ENCODE measurements at regions not wholly inside any gene's neighbourhood (a gene's known extent, or its start where the extent isn't known, plus 50 kb on each side); places are given as distances from the start of the nearest gene placed in this dataset.

DNA sequence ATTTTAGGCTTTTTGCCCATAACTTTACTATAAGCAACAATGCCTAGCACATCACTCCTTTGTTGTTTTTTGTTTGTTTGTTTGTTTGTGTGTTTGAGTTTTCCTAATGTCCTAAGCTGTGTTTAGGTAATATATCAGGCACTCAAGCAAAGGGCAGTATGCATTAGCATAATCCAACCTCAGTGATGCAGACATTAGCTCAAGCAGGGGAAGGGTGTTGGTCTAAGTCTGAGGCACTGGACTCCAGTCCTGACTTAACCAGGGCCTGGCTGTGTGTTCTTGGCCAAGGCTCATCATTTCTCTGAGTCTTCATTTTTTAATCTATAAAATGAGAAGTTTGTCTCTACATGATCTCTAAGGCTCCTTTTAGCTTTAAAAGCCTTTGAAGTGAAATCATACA is 65.9 kb upstream of the RFC3 start:
- no TSS peak for BruUV-seq (replicated peaks)

More for the DNA sequence above, 65.9 kb upstream of the RFC3 start:
- Histone ChIP-seq H3K18ac (ENCODE audit: low read depth, low read length) (no peak overlapping the region), H3K9ac (ENCODE audit: low read depth, low read length) (no peak overlapping the region), H3K9me3 (ENCODE audit: control insufficient read depth, insufficient read depth, low read length) (no peaks in the 10 kb centered on the region), H3K79me1 (ENCODE audit: low read depth in 1 of 2, low read length in 2 of 2) (no peaks in the 10 kb centered on the region), H3K36me3 (ENCODE audit: control insufficient read depth, insufficient read depth, low read length) (no peaks in the 10 kb centered on the region), H3K4ac (ENCODE audit: low read depth, low read length) (no peak overlapping the region), H3K27me3 (ENCODE audit: control insufficient read depth, insufficient read depth, low read length) (peaks cover 10% of the 10 kb centered on the region), H4K91ac (ENCODE audit: insufficient read depth, low read depth, low read length) (no peak overlapping the region), H4K20me1 (ENCODE audit: insufficient read depth, low read length) (no peaks in the 10 kb centered on the region), H2AFZ (replicated peaks; ENCODE audit: low read length, poor library complexity) (no peak overlapping the region), H3K56ac (ENCODE audit: extremely low read depth, insufficient read depth, low read length) (no peak overlapping the region), H2BK20ac (ENCODE audit: low read depth, low read length) (no peak overlapping the region), H2BK5ac (ENCODE audit: low read depth, low read length, poor library complexity, severe bottlenecking) (no peak overlapping the region), H2AK5ac (ENCODE audit: low read depth, low read length) (no peak overlapping the region), H2BK120ac (ENCODE audit: low read depth, low read length) (no peak overlapping the region), H2AK9ac (replicated peaks; ENCODE audit: low read depth, low read length, poor library complexity) (no peak overlapping the region), H3K23ac (ENCODE audit: low read depth, low read length) (no peak overlapping the region), H3K4me3 (ENCODE audit: insufficient read depth, low read depth, low read length) (no peak overlapping the region), H3K9me1 (ENCODE audit: insufficient read depth, low read length) (no peaks in the 10 kb centered on the region), H2BK15ac (ENCODE audit: low read depth, low read length) (no peak overlapping the region), H3K4me1 (ENCODE audit: control insufficient read depth, insufficient read depth, low read length) (no peaks in the 10 kb centered on the region), H4K5ac (ENCODE audit: low read depth, low read length) (no peak overlapping the region), H3K14ac (replicated peaks; ENCODE audit: low read depth, low read length) (no peak overlapping the region), H4K8ac (ENCODE audit: low read depth in 2 of 2, low read length in 2 of 2) (no peak overlapping the region), H3K27ac (ENCODE audit: insufficient read depth, low read length) (no peak overlapping the region), H3K4me2 (ENCODE audit: low read depth, low read length) (no peak overlapping the region)
- DNase-seq = no peak
- ChIA-PET CTCF (no interaction called here), POLR2A (ENCODE audit: unreplicated experiment) (no interaction called here)
- dilution Hi-C loops (cut with HindIII; ENCODE audit: low sequenced_read_pairs, unreplicated experiment) (no loop called here), in situ Hi-C loops (cut with MboI; ENCODE audit: low sequenced_read_pairs) (no loop called here), intact Hi-C loops (cut with micrococcal nuclease) (no loop called here)
- ATAC-seq (ENCODE audit: low read depth) = no peak
- TF ChIP-seq RFX5 (IDR thresholded peaks at IDR 0.05; ENCODE audit: low read depth, low read length) = no peak
- TF ChIP-seq, protein P1, sequence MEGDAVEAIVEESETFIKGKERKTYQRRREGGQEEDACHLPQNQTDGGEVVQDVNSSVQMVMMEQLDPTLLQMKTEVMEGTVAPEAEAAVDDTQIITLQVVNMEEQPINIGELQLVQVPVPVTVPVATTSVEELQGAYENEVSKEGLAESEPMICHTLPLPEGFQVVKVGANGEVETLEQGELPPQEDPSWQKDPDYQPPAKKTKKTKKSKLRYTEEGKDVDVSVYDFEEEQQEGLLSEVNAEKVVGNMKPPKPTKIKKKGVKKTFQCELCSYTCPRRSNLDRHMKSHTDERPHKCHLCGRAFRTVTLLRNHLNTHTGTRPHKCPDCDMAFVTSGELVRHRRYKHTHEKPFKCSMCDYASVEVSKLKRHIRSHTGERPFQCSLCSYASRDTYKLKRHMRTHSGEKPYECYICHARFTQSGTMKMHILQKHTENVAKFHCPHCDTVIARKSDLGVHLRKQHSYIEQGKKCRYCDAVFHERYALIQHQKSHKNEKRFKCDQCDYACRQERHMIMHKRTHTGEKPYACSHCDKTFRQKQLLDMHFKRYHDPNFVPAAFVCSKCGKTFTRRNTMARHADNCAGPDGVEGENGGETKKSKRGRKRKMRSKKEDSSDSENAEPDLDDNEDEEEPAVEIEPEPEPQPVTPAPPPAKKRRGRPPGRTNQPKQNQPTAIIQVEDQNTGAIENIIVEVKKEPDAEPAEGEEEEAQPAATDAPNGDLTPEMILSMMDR (conservative IDR thresholded peaks at IDR 0.05; ENCODE audit: low read depth, low read length) = no peak
- no peak for TF ChIP-seq NFE2L2 (IDR thresholded peaks at IDR 0.05; ENCODE audit: low read depth, low read length)
- TF ChIP-seq SMC3 (IDR thresholded peaks at IDR 0.05; ENCODE audit: low read depth, low read length) = no peak
- no peak for TF ChIP-seq POLR2A (IDR thresholded peaks at IDR 0.05; ENCODE audit: low read depth, low read length)
- TF ChIP-seq MAZ (IDR thresholded peaks at IDR 0.05; ENCODE audit: borderline replicate concordance, low read depth, low read length) = no peak
- TF ChIP-seq MXI1 (IDR thresholded peaks at IDR 0.05; ENCODE audit: borderline replicate concordance, low read depth, low read length) = no peak
- no peak for TF ChIP-seq RAD21 (IDR thresholded peaks at IDR 0.05; ENCODE audit: low read length)
- no peak for TF ChIP-seq BHLHE40 (IDR thresholded peaks at IDR 0.05; ENCODE audit: low read depth, low read length)
- TF ChIP-seq RCOR1 (IDR thresholded peaks at IDR 0.05; ENCODE audit: insufficient replicate concordance, low read length) = no peak
- no peak for TF ChIP-seq FOS (IDR thresholded peaks at IDR 0.05; ENCODE audit: low read depth, low read length)
- no peak for TF ChIP-seq CHD1 (IDR thresholded peaks at IDR 0.05; ENCODE audit: low read depth, low read length)
- TF ChIP-seq, protein P2, sequence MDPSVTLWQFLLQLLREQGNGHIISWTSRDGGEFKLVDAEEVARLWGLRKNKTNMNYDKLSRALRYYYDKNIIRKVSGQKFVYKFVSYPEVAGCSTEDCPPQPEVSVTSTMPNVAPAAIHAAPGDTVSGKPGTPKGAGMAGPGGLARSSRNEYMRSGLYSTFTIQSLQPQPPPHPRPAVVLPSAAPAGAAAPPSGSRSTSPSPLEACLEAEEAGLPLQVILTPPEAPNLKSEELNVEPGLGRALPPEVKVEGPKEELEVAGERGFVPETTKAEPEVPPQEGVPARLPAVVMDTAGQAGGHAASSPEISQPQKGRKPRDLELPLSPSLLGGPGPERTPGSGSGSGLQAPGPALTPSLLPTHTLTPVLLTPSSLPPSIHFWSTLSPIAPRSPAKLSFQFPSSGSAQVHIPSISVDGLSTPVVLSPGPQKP (IDR thresholded peaks at IDR 0.05; ENCODE audit: borderline replicate concordance, low read depth, low read length) = no peak

Data from IMR-90 (cell line).